ENCODE measurements at regions not wholly inside any gene's neighbourhood (a gene's known extent, or its start where the extent isn't known, plus 50 kb on each side); places are given as distances from the start of the nearest gene placed in this dataset.

DNA sequence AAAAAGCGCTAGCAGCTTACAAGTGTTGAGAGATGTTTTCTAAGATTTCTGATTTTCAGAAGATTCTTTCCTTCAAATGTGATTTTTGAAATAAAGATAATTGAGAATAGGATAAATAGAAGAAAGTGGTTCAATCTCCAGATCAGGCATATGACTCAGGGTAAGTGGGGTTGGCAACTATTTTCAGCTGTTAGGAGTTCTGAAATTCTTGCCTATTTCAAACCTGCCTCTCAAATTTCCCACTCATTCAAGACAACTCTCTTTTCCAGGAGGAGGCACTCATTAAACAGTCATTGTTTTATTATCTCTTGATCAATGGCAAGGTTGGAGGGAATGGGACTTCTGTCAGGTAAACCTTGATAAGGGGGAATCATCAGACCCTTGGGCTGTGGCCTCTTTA, 138.9 kb downstream of the HNMT start:
- Histone ChIP-seq H3K4me2 (replicated peaks; ENCODE audit: extremely low read depth, low read length, poor library complexity, severe bottlenecking) (no peak overlapping the region), H3K4me3 (replicated peaks in 1 of 3; ENCODE audit: low read depth in 2 of 3, low read length in 3 of 3) (no peak overlapping the region), H3K9ac (ENCODE audit: insufficient read depth, low read length, poor library complexity, severe bottlenecking) (no peak overlapping the region), H3K27ac (ENCODE audit: low read depth in 1 of 2, low read length in 2 of 2) (no peak overlapping the region), H3K79me2 (ENCODE audit: insufficient read depth, low read length) (no peaks in the 10 kb centered on the region), H2AFZ (ENCODE audit: insufficient read depth, low read depth, low read length, poor library complexity, severe bottlenecking) (no peak overlapping the region), H4K20me1 (ENCODE audit: insufficient read depth, low read length) (no peaks in the 10 kb centered on the region), H3K27me3 (ENCODE audit: control insufficient read depth in 2 of 2, insufficient read depth in 2 of 2, low read length in 2 of 2) (no peaks in the 10 kb centered on the region), H3K4me1 (ENCODE audit: control insufficient read depth in 1 of 2, insufficient read depth in 2 of 2, low read length in 2 of 2) (no peaks in the 10 kb centered on the region), H3K9me3 (replicated peaks in 1 of 2; ENCODE audit: control insufficient read depth in 1 of 2, insufficient read depth in 1 of 2, low read length in 2 of 2) (no peaks in the 10 kb centered on the region), H3K36me3 (replicated peaks in 1 of 2; ENCODE audit: control insufficient read depth in 1 of 2, insufficient read depth in 2 of 2, low read length in 2 of 2) (no peaks in the 10 kb centered on the region)
- no CpG with 5 or more reads among the region's 1 CpG for whole genome bisulfite sequencing (ENCODE audit: insufficient coverage)
- Mint-ChIP-seq H3K36me3 (no peaks in the 10 kb centered on the region), H3K27ac (no peak overlapping the region), H3K9me3 (peaks cover 0 to 8% (median 6%) of the 10 kb centered on the region in 7 donors), H3K27me3 (ENCODE audit: low read depth in 3 of 3) (no peaks in the 10 kb centered on the region), H3K4me1 (no peaks in the 10 kb centered on the region), H3K4me3 (no peak overlapping the region)
- TF ChIP-seq, protein P1, sequence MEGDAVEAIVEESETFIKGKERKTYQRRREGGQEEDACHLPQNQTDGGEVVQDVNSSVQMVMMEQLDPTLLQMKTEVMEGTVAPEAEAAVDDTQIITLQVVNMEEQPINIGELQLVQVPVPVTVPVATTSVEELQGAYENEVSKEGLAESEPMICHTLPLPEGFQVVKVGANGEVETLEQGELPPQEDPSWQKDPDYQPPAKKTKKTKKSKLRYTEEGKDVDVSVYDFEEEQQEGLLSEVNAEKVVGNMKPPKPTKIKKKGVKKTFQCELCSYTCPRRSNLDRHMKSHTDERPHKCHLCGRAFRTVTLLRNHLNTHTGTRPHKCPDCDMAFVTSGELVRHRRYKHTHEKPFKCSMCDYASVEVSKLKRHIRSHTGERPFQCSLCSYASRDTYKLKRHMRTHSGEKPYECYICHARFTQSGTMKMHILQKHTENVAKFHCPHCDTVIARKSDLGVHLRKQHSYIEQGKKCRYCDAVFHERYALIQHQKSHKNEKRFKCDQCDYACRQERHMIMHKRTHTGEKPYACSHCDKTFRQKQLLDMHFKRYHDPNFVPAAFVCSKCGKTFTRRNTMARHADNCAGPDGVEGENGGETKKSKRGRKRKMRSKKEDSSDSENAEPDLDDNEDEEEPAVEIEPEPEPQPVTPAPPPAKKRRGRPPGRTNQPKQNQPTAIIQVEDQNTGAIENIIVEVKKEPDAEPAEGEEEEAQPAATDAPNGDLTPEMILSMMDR (IDR thresholded peaks at IDR 0.05), result no peak
- intact Hi-C loops (cut with micrococcal nuclease), result no loop called here
- no peak for DNase-seq

DNA sequence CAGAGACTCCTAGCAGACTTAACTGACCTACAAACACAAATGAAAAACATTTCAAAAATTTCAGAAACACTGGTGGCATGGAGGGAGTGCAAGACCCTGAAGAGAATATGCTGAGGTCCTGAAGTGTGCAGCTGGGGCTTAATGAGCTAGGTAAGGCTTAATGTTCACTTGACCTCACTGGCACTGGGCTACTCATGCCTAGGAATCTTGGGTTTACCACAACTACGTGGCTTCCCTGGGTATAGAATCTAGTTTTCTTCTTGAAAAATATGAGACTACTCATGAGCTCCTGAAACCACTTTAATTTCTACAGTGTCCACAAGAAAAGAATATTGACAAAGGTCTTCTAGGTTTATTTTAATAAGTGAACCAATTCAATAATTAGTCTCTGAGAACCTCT, 139.8 kb downstream of the HNMT start:
- H3K4me2 ChIP-seq (replicated peaks; ENCODE audit: extremely low read depth, low read length, poor library complexity, severe bottlenecking), result no peak overlapping the region
- no peak overlapping the region for H3K4me3 ChIP-seq (replicated peaks in 1 of 3; ENCODE audit: low read depth in 2 of 3, low read length in 3 of 3)
- no peaks in the 10 kb centered on the region for H3K36me3 Mint-ChIP-seq
- TF ChIP-seq, protein P1 (IDR thresholded peaks at IDR 0.05), result no peak
- no peaks in the 10 kb centered on the region for H3K79me2 ChIP-seq (ENCODE audit: insufficient read depth, low read length)
- peaks cover 0 to 2% (median 0%) of the 10 kb centered on the region in 3 donors for H3K27me3 Mint-ChIP-seq (ENCODE audit: low read depth in 3 of 3)
- H3K4me1 Mint-ChIP-seq, result no peaks in the 10 kb centered on the region
- no CpG with 5 or more reads among the region's 1 CpG for WGBS (ENCODE audit: insufficient coverage)
- no peaks in the 10 kb centered on the region for H3K27me3 ChIP-seq (ENCODE audit: control insufficient read depth in 2 of 2, insufficient read depth in 2 of 2, low read length in 2 of 2)
- DNase-seq, result no peak
- H3K9me3 ChIP-seq (replicated peaks in 1 of 2; ENCODE audit: control insufficient read depth in 1 of 2, insufficient read depth in 1 of 2, low read length in 2 of 2), result no peaks in the 10 kb centered on the region
- no peak overlapping the region for H3K27ac ChIP-seq (ENCODE audit: low read depth in 1 of 2, low read length in 2 of 2)
- H3K9ac ChIP-seq (ENCODE audit: insufficient read depth, low read length, poor library complexity, severe bottlenecking), result no peak overlapping the region
- no peaks in the 10 kb centered on the region for H3K4me1 ChIP-seq (ENCODE audit: control insufficient read depth in 1 of 2, insufficient read depth in 2 of 2, low read length in 2 of 2)
- peaks cover 0 to 8% (median 5%) of the 10 kb centered on the region in 7 donors for H3K9me3 Mint-ChIP-seq
- no peak overlapping the region for H2AFZ ChIP-seq (ENCODE audit: insufficient read depth, low read depth, low read length, poor library complexity, severe bottlenecking)
- H3K27ac Mint-ChIP-seq, result no peak overlapping the region
- no peaks in the 10 kb centered on the region for H3K36me3 ChIP-seq (replicated peaks in 1 of 2; ENCODE audit: control insufficient read depth in 1 of 2, insufficient read depth in 2 of 2, low read length in 2 of 2)
- no peaks in the 10 kb centered on the region for H4K20me1 ChIP-seq (ENCODE audit: insufficient read depth, low read length)
- intact Hi-C loops (cut with micrococcal nuclease), result no loop called here
- no peak overlapping the region for H3K4me3 Mint-ChIP-seq

All from CD14-positive monocyte (primary cell).